ENCODE measurements at regions not wholly inside any gene's neighbourhood (a gene's known extent, or its start where the extent isn't known, plus 50 kb on each side); places are given as distances from the start of the nearest gene placed in this dataset.
A peak's percentile ranks its signal among the peaks of the same experiment; 100 is the strongest.

DNA sequence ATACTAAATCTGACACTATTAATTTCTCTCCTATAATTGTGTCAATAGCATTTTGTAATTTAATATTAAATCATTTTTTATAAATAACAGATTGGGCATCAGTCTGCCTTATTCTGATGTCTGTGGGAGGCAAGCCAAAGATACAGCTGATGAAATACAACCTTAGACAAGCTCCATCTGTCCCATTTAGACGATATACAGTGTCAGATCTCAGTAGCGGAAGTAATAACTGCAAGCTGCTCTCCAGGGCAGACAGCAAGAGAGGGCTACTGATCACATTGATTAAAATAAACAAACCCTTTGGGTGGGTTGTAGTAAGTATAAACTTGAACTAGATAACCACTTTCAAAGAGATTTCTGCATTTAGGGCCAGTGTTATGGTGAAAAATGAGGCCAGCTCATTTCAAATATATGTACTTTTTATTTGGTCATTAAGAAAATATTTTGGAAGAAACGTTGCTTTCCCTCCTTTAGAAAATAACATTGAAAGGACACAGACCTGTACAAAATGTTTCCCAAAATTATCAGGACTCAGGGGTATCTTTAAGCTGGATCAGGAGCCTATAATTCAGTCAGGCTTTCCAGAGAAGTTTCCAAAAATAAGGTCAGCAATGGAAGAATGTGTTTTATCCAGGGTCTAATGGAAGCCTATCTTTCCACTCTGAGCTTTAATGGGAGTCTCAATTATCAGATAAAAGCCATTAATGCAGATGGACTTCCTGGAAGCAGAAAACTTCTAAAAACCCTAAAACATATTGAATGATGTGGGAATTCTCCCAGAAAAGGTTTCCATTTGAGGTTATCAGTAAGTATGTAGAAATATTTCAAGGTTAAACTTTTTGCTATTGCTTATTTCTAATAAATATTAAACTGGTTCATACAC is 1028.8 kb upstream of the IGFBP7 start:
- DNase-seq (peak in 2 of 5 donors; percentile 56 to 64), FAIRE-seq (no peak)
- H3K27ac ChIP-seq (ENCODE audit: low read depth in 2 of 2, low read length in 2 of 2), result no peak overlapping the region
- no peak overlapping the region for H3K4me3 ChIP-seq (ENCODE audit: low read length in 3 of 3)
- intact Hi-C loops (cut with DNase I), result no loop called here
- no peaks in the 10 kb centered on the region for H3K9me3 ChIP-seq (ENCODE audit: control insufficient read depth in 2 of 3, insufficient read depth in 1 of 3, low read length in 3 of 3)
- no peaks in the 10 kb centered on the region for H3K27me3 ChIP-seq (ENCODE audit: control insufficient read depth, insufficient read depth, low read length)
- H3K4me1 ChIP-seq (ENCODE audit: control insufficient read depth in 2 of 3, insufficient read depth in 2 of 3, low read depth in 1 of 3, low read length in 3 of 3), result no peaks in the 10 kb centered on the region
- no peak overlapping the region for H3K9ac ChIP-seq (ENCODE audit: low read length in 3 of 3)
- no peak for TF ChIP-seq CTCF (IDR thresholded peaks at IDR 0.05; ENCODE audit: borderline replicate concordance, extremely low read depth, insufficient read depth)
- no peaks in the 10 kb centered on the region for H3K36me3 ChIP-seq (ENCODE audit: control insufficient read depth in 2 of 3, insufficient read depth in 3 of 3, low read length in 3 of 3)

- no peak for FAIRE-seq
Observed at GRCh38 chr4:58136604-58137003, 1026.4 kb upstream of the IGFBP7 start.

GRCh38 chr4:58127680-58128079 is 1017.5 kb upstream of the IGFBP7 start:
- no peak for FAIRE-seq
- Histone ChIP-seq H3K9ac (ENCODE audit: low read length in 3 of 3) (no peak overlapping the region), H3K4me1 (ENCODE audit: control insufficient read depth in 2 of 3, insufficient read depth in 2 of 3, low read depth in 1 of 3, low read length in 3 of 3) (no peaks in the 10 kb centered on the region), H3K27me3 (ENCODE audit: control insufficient read depth, insufficient read depth, low read length) (no peaks in the 10 kb centered on the region), H3K27ac (ENCODE audit: low read depth in 2 of 2, low read length in 2 of 2) (no peak overlapping the region), H3K4me3 (ENCODE audit: low read length in 3 of 3) (no peak overlapping the region), H3K9me3 (ENCODE audit: control insufficient read depth in 2 of 3, insufficient read depth in 1 of 3, low read length in 3 of 3) (no peaks in the 10 kb centered on the region), H3K36me3 (ENCODE audit: control insufficient read depth in 2 of 3, insufficient read depth in 3 of 3, low read length in 3 of 3) (no peaks in the 10 kb centered on the region)
- intact Hi-C loops (cut with DNase I), result no loop called here
- no peak for TF ChIP-seq CTCF (IDR thresholded peaks at IDR 0.05; ENCODE audit: borderline replicate concordance, extremely low read depth, insufficient read depth)
- no peak for DNase-seq

More at GRCh38 chr4:58136604-58137003, 1026.4 kb upstream of the IGFBP7 start:
- TF ChIP-seq CTCF (IDR thresholded peaks at IDR 0.05; ENCODE audit: borderline replicate concordance, extremely low read depth, insufficient read depth), result no peak
- H3K4me3 ChIP-seq (ENCODE audit: low read length in 3 of 3), result no peak overlapping the region
- no peak for DNase-seq
- H3K4me1 ChIP-seq (ENCODE audit: control insufficient read depth in 2 of 3, insufficient read depth in 2 of 3, low read depth in 1 of 3, low read length in 3 of 3), result no peaks in the 10 kb centered on the region
- no peak overlapping the region for H3K9ac ChIP-seq (ENCODE audit: low read length in 3 of 3)
- H3K27me3 ChIP-seq (ENCODE audit: control insufficient read depth, insufficient read depth, low read length), result no peaks in the 10 kb centered on the region
- intact Hi-C loops (cut with DNase I), result no loop called here
- H3K27ac ChIP-seq (ENCODE audit: low read depth in 2 of 2, low read length in 2 of 2), result no peak overlapping the region
- H3K36me3 ChIP-seq (ENCODE audit: control insufficient read depth in 2 of 3, insufficient read depth in 3 of 3, low read length in 3 of 3), result no peaks in the 10 kb centered on the region
- no peaks in the 10 kb centered on the region for H3K9me3 ChIP-seq (ENCODE audit: control insufficient read depth in 2 of 3, insufficient read depth in 1 of 3, low read length in 3 of 3)

Data from kidney (tissue), 13 donors.